ENCODE measurements at regions not wholly inside any gene's neighbourhood (a gene's known extent, or its start where the extent isn't known, plus 50 kb on each side); places are given as distances from the start of the nearest gene placed in this dataset.
A peak's percentile ranks its signal among the peaks of the same experiment; 100 is the strongest.

DNA sequence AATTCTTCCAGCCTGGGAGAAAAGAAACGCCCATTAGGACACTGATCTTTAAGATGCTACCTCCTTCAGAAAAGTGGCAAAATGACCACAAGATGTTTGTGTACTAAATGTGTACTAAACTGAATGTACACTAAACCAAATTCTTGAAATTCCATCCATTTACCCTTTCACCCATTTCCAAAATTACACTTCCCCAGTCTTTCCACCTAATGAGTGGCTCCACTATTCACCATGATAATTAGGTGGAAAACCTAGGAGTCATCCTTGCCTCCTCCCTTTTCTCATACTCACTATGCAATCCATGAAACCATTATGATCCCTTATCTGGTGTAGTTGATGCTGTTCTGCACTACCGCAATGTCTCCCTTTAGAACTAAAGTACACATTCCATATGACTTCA lies 452.1 kb upstream of the THBS1 start:
- no peak overlapping the region for H3K4me3 ChIP-seq
- H3K27me3 ChIP-seq, result no peaks in the 10 kb centered on the region
- no peaks in the 10 kb centered on the region for H3K9me3 ChIP-seq
- no peak for DNase-seq
- peaks cover 0 to 18% (median 0%) of the 10 kb centered on the region in 4 donors for H3K4me1 ChIP-seq
- H3K36me3 ChIP-seq, result no peaks in the 10 kb centered on the region
- no peak for TF ChIP-seq CTCF (IDR thresholded peaks at IDR 0.05)
- TF ChIP-seq POLR2A (IDR thresholded peaks at IDR 0.05), result no peak
- peak overlapping the region in 2 of 4 donors; percentile 51 to 73 for H3K27ac ChIP-seq

GRCh38 chr15:39130556-39131379 lies 450.1 kb upstream of the THBS1 start:
- H3K4me3 ChIP-seq, result no peak overlapping the region
- peak overlapping the region in 1 of 4 donors; percentile 16 for H3K27ac ChIP-seq
- DNase-seq, result no peak
- no peaks in the 10 kb centered on the region for H3K36me3 ChIP-seq
- no peaks in the 10 kb centered on the region for H3K9me3 ChIP-seq
- TF ChIP-seq CTCF (IDR thresholded peaks at IDR 0.05), result no peak
- no peak for TF ChIP-seq POLR2A (IDR thresholded peaks at IDR 0.05)
- H3K27me3 ChIP-seq, result no peaks in the 10 kb centered on the region
- peaks cover 0 to 12% (median 0%) of the 10 kb centered on the region in 4 donors for H3K4me1 ChIP-seq

- H3K9me3 ChIP-seq, result no peaks in the 10 kb centered on the region
Observed at GRCh38 chr15:39131609-39132008, 449.3 kb upstream of the THBS1 start.

GRCh38 chr15:39132070-39132469 lies 448.8 kb upstream of the THBS1 start:
- peaks cover 0 to 12% (median 0%) of the 10 kb centered on the region in 4 donors for H3K4me1 ChIP-seq
- no peak overlapping the region for H3K4me3 ChIP-seq
- H3K27me3 ChIP-seq, result no peaks in the 10 kb centered on the region
- H3K9me3 ChIP-seq, result no peaks in the 10 kb centered on the region
- no peaks in the 10 kb centered on the region for H3K36me3 ChIP-seq
- DNase-seq, result no peak
- peak overlapping the region in 1 of 4 donors; percentile 72 for H3K27ac ChIP-seq
- TF ChIP-seq POLR2A (IDR thresholded peaks at IDR 0.05) (no peak), CTCF (IDR thresholded peaks at IDR 0.05) (no peak)

More at GRCh38 chr15:39131609-39132008, 449.3 kb upstream of the THBS1 start:
- Histone ChIP-seq H3K4me1 (peaks cover 0 to 12% (median 0%) of the 10 kb centered on the region in 4 donors), H3K4me3 (no peak overlapping the region), H3K27me3 (no peaks in the 10 kb centered on the region), H3K27ac (peak overlapping the region in 1 of 4 donors; percentile 72), H3K36me3 (no peaks in the 10 kb centered on the region)
- no peak for DNase-seq
- TF ChIP-seq POLR2A (IDR thresholded peaks at IDR 0.05) (no peak), CTCF (IDR thresholded peaks at IDR 0.05) (no peak)

DNA sequence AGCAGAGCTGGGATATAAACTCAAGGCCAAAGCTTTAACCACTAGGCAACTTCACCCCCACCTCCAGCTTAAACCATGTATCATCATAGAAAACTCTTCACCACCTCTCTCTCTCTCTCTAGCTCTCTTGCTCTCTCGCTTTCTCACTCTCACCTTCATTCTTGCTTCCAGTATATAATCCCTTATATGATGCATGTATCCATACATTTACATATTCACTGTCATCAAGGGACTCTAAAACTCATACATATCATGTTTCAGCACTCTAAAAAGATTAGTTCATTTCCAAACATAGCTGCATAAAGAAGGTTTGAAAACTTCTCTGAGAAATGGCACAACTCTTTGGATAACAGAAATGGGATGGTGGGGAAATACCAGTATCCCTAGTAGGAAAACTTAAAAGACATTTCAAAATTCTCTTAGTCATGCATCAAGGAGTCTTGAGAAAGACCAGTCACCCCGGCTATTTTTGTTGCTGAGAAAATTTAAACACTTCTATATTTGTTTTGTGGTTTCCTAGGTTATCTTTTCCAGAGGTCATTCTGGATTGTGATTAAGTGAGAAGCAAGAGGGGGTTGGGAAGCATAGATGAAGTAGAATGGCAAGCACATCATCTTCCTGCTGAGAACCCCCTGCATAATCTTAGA lies 447.8 kb upstream of the THBS1 start:
- DNase-seq, result no peak
- no peaks in the 10 kb centered on the region for H3K36me3 ChIP-seq

More for the DNA sequence above, 447.8 kb upstream of the THBS1 start:
- Histone ChIP-seq H3K27me3 (no peaks in the 10 kb centered on the region), H3K4me3 (no peak overlapping the region), H3K27ac (peak overlapping the region in 2 of 4 donors; percentile 23 to 72), H3K4me1 (peaks cover 0 to 10% (median 0%) of the 10 kb centered on the region in 4 donors), H3K9me3 (no peaks in the 10 kb centered on the region)
- TF ChIP-seq POLR2A (IDR thresholded peaks at IDR 0.05) (no peak), CTCF (IDR thresholded peaks at IDR 0.05) (no peak)
